DOHH2 (cell line): ENCODE measurements at regions not wholly inside any gene's neighbourhood (a gene's known extent, or its start where the extent isn't known, plus 50 kb on each side); places are given as distances from the start of the nearest gene placed in this dataset.

Experiments used
- H3F3A ChIP-seq: fragments of 200-600 bp; sonication (generic), shearing (Covaris generic); 2 replicates; pipeline ENCODE4 v1.6.0; 2016; ENCODE audit warnings: antibody characterized with exemption, mild to moderate bottlenecking; ENCODE audit not compliant: control insufficient read depth, insufficient read depth
- H3K27ac ChIP-seq: fragments of 200-600 bp; sonication (generic); 2 replicates; pipeline ENCODE4 v1.5.1; 2014; ENCODE audit warnings: low read depth, mild to moderate bottlenecking, low read length, moderate library complexity
- H3K27me3 ChIP-seq: fragments of 200-600 bp; sonication (generic); 2 replicates; pipeline ENCODE4 v1.6.1; 2014; ENCODE audit warnings: mild to moderate bottlenecking, low read length, mixed read lengths; ENCODE audit not compliant: control insufficient read depth
- H3K36me3 ChIP-seq: fragments of 200-600 bp; sonication (generic); 2 replicates; pipeline ENCODE4 v1.6.1; 2014; ENCODE audit warnings: mild to moderate bottlenecking, low read length, moderate library complexity, mixed read lengths; ENCODE audit not compliant: control insufficient read depth
- H3K4me1 ChIP-seq: fragments of 200-600 bp; sonication (generic); 2 replicates; pipeline ENCODE4 v1.6.1; 2014; ENCODE audit warnings: mild to moderate bottlenecking, low read length, mixed read lengths; ENCODE audit not compliant: control insufficient read depth
- H3K4me2 ChIP-seq: fragments of 200-600 bp; sonication (generic); 2 replicates; pipeline ENCODE4 v1.6.0; 2014; ENCODE audit warnings: mild to moderate bottlenecking, low read length, moderate library complexity
- H3K4me3 ChIP-seq: fragments of 200-600 bp; sonication (generic); 2 replicates; pipeline ENCODE4 v1.5.1; 2014; ENCODE audit warnings: mild to moderate bottlenecking, low read length, mixed read lengths
- H3K79me2 ChIP-seq: fragments of 200-600 bp; sonication (generic); 2 replicates; pipeline ENCODE4 v1.6.1; 2014; ENCODE audit warnings: mild to moderate bottlenecking, low read length, mixed read lengths; ENCODE audit not compliant: control insufficient read depth
- H3K9me2 ChIP-seq: fragments of 200-600 bp; sonication (generic); replicated peaks from 2 replicates; pipeline ENCODE4 v1.6.1; 2014; ENCODE audit warnings: mild to moderate bottlenecking, low read length, mixed read lengths; ENCODE audit not compliant: control insufficient read depth
- H3K9me3 ChIP-seq: fragments of 200-600 bp; sonication (generic); 2 replicates; pipeline ENCODE4 v1.6.1; 2014; ENCODE audit warnings: antibody characterized with exemption, low read length, mixed read lengths; ENCODE audit not compliant: control insufficient read depth, insufficient read depth
- H4K20me1 ChIP-seq: fragments of 200-600 bp; sonication (generic); 2 replicates; pipeline ENCODE4 v1.6.0; 2014; ENCODE audit warnings: low read depth, mild to moderate bottlenecking, antibody characterized with exemption, low read length, moderate library complexity; ENCODE audit not compliant: control insufficient read depth, insufficient read depth
- EZH2phosphoT487 ChIP-seq: fragments of 200-600 bp; sonication (generic); IDR thresholded peaks from 2 replicates; pipeline ENCODE4 v1.6.1; 2017; ENCODE audit warnings: borderline replicate concordance, mild to moderate bottlenecking, antibody characterized with exemption, low read length, moderate library complexity, mixed read lengths
- TF ChIP-seq, protein P1 (sequence below): fragments of 200-600 bp; sonication (generic); IDR thresholded peaks from one replicate; pipeline ENCODE4 v1.5.1; 2014; ENCODE audit warnings: antibody characterized with exemption, mild to moderate bottlenecking, low read depth, low read length; ENCODE audit not compliant: poor library complexity, severe bottlenecking

DNA sequence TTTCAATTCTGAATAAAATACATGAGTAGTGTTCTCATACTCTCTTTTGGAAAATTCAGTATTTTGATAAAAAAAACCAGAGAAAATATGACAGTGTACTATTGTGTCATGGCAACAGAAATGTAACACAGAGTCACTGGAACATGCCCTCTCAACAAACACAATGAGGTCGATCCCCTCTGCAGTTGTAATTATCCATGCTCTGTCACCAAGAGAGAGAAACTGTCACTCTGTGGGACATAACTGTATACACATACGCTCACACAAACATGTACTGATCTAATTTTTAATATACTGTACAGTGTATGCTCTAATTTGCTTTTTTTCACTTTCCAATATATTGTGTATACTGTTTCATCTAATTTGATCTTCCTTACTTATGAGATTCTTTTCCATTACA lies 1136.8 kb upstream of the TENM3 start:
- Histone ChIP-seq H3K9me2 (no peaks in the 10 kb centered on the region), H4K20me1 (no peaks in the 10 kb centered on the region), H3K79me2 (no peaks in the 10 kb centered on the region), H3F3A (no peaks in the 10 kb centered on the region), H3K4me2 (no peak overlapping the region), H3K27me3 (no peaks in the 10 kb centered on the region), H3K36me3 (no peaks in the 10 kb centered on the region), H3K4me1 (no peaks in the 10 kb centered on the region), H3K27ac (no peak overlapping the region), H3K4me3 (no peak overlapping the region), H3K9me3 (no peaks in the 10 kb centered on the region; the same call in 1 of the 2 replicates)
- TF ChIP-seq, protein P1, sequence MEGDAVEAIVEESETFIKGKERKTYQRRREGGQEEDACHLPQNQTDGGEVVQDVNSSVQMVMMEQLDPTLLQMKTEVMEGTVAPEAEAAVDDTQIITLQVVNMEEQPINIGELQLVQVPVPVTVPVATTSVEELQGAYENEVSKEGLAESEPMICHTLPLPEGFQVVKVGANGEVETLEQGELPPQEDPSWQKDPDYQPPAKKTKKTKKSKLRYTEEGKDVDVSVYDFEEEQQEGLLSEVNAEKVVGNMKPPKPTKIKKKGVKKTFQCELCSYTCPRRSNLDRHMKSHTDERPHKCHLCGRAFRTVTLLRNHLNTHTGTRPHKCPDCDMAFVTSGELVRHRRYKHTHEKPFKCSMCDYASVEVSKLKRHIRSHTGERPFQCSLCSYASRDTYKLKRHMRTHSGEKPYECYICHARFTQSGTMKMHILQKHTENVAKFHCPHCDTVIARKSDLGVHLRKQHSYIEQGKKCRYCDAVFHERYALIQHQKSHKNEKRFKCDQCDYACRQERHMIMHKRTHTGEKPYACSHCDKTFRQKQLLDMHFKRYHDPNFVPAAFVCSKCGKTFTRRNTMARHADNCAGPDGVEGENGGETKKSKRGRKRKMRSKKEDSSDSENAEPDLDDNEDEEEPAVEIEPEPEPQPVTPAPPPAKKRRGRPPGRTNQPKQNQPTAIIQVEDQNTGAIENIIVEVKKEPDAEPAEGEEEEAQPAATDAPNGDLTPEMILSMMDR, result no peak
- TF ChIP-seq EZH2phosphoT487, result no peak

DNA sequence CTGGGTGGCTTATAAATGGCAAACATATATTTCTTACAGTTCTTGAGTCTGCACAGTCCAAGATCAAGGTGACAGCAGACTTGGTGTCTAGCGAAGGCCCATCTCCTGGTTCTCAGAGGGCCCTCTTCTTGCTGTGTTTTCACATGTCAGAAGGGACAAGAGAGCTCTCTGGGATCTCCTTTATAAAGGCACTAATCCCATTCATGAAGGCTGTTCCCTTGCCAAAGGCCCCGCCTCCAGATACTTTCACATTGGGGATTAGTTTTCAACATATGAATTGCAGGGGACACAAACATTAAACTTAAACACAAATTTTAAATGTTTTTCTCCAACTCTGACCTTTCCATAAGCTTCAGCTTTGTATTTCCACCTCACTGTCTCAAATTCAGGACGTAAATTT lies 1135.0 kb upstream of the TENM3 start:
- H3K4me3 ChIP-seq, result no peak overlapping the region
- no peaks in the 10 kb centered on the region for H3K9me2 ChIP-seq
- no peak overlapping the region for H3K4me2 ChIP-seq
- TF ChIP-seq, protein P1, result no peak
- no peak for TF ChIP-seq EZH2phosphoT487
- no peak overlapping the region for H3K27ac ChIP-seq
- H4K20me1 ChIP-seq, result no peaks in the 10 kb centered on the region
- H3F3A ChIP-seq, result no peaks in the 10 kb centered on the region
- no peaks in the 10 kb centered on the region for H3K36me3 ChIP-seq
- H3K27me3 ChIP-seq, result no peaks in the 10 kb centered on the region
- H3K4me1 ChIP-seq, result no peaks in the 10 kb centered on the region
- H3K9me3 ChIP-seq, result no peaks in the 10 kb centered on the region
- no peaks in the 10 kb centered on the region for H3K79me2 ChIP-seq

DNA sequence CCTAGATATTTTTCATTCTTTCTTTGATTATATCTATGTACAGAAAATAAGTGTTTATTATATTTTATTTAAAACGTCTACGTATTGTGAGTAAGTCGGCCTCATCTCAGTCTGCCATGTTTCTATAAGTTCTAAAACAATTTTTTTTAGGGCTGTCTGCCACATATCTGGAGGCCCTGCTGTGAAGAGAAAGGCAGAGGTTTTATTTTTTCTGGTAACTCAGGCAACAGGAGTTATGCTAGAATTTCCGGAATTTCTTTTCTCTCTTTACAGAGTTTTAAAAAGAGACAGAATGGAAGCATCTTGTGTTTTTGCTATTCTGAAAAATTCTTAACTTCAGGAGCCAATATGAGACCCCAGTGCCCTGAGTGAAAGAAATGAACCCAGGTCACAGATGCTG lies 1124.0 kb upstream of the TENM3 start:
- TF ChIP-seq, protein P1, result no peak
- TF ChIP-seq EZH2phosphoT487, result no peak
- Histone ChIP-seq H3K9me2 (no peaks in the 10 kb centered on the region), H3K9me3 (no peaks in the 10 kb centered on the region), H3K27ac (no peak overlapping the region), H3F3A (no peaks in the 10 kb centered on the region), H4K20me1 (no peaks in the 10 kb centered on the region), H3K79me2 (no peaks in the 10 kb centered on the region), H3K4me1 (no peaks in the 10 kb centered on the region), H3K27me3 (no peaks in the 10 kb centered on the region), H3K36me3 (no peaks in the 10 kb centered on the region), H3K4me3 (no peak overlapping the region), H3K4me2 (no peak overlapping the region)

DNA sequence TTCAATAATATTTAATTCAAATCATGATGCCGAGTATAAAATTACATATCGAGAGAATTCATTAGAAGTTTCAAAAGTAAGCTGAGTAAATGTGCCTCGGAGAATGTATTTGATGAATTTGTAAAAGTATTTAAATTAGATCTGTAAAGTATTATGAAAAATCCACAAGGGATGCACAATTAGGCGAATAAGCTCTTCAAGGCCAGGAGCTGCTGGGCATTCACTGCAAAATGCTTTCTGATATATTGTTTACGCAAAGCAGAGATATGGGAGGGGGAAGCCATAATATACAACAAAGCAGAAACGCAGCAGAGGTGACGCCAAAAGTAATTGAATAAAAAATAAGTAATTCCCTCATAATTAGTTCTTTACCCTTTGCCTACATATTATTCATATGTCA lies 1121.5 kb upstream of the TENM3 start:
- H3F3A ChIP-seq, result no peaks in the 10 kb centered on the region

More for the DNA sequence above, 1121.5 kb upstream of the TENM3 start:
- no peak overlapping the region for H3K4me3 ChIP-seq
- no peaks in the 10 kb centered on the region for H3K36me3 ChIP-seq
- no peaks in the 10 kb centered on the region for H3K27me3 ChIP-seq
- H4K20me1 ChIP-seq, result no peaks in the 10 kb centered on the region
- no peak overlapping the region for H3K27ac ChIP-seq
- TF ChIP-seq, protein P1, result no peak
- no peak for TF ChIP-seq EZH2phosphoT487
- H3K4me1 ChIP-seq, result no peaks in the 10 kb centered on the region
- H3K9me3 ChIP-seq, result no peaks in the 10 kb centered on the region
- no peaks in the 10 kb centered on the region for H3K9me2 ChIP-seq
- no peak overlapping the region for H3K4me2 ChIP-seq
- H3K79me2 ChIP-seq, result no peaks in the 10 kb centered on the region
